ENCODE measurements at regions not wholly inside any gene's neighbourhood (a gene's known extent, or its start where the extent isn't known, plus 50 kb on each side); places are given as distances from the start of the nearest gene placed in this dataset.

DNA sequence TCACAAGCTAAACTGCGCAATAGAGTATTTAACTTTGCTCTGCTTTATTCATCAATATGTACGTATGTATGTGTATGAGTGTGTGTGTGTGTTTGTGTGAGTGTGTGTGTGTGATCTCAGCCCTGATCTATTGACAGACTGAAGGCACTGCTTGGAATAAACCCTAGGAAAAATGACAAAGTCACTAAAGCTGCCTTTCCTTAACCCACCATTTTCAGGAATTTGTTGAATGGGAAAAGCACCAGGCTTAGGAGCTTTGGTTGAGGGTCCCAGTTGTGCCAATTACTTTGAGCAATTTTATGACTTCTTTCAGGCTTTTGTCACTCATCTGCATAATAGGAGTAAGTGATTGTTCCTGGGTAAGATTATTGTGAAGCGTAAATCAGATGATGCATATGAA lies 108.6 kb upstream of the TLR4 start:
- TF ChIP-seq, protein P1, sequence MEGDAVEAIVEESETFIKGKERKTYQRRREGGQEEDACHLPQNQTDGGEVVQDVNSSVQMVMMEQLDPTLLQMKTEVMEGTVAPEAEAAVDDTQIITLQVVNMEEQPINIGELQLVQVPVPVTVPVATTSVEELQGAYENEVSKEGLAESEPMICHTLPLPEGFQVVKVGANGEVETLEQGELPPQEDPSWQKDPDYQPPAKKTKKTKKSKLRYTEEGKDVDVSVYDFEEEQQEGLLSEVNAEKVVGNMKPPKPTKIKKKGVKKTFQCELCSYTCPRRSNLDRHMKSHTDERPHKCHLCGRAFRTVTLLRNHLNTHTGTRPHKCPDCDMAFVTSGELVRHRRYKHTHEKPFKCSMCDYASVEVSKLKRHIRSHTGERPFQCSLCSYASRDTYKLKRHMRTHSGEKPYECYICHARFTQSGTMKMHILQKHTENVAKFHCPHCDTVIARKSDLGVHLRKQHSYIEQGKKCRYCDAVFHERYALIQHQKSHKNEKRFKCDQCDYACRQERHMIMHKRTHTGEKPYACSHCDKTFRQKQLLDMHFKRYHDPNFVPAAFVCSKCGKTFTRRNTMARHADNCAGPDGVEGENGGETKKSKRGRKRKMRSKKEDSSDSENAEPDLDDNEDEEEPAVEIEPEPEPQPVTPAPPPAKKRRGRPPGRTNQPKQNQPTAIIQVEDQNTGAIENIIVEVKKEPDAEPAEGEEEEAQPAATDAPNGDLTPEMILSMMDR (conservative IDR thresholded peaks at IDR 0.05; ENCODE audit: low read length) = no peak
- TF ChIP-seq EZH2phosphoT487 (IDR thresholded peaks at IDR 0.05; ENCODE audit: borderline replicate concordance, low read depth, low read length) = no peak
